HepG2 (cell line): ENCODE measurements at regions not wholly inside any gene's neighbourhood (a gene's known extent, or its start where the extent isn't known, plus 50 kb on each side); places are given as distances from the start of the nearest gene placed in this dataset.

Experiments used
- CTCF ChIP-seq: sonication (generic); formaldehyde crosslinking; IDR thresholded peaks from 2 replicates; pipeline ENCODE4 v1.5.0; 2020; ENCODE audit warnings: mild to moderate bottlenecking, missing genetic modification reagents, moderate library complexity
- GATAD1 ChIP-seq: IDR thresholded peaks from 2 replicates; pipeline ENCODE4 v1.6.1; 2016; ENCODE audit warnings: missing genetic modification reagents, missing compliant biosample characterization
- HIVEP1 ChIP-seq: sonication (generic); formaldehyde crosslinking; IDR thresholded peaks from 2 replicates; pipeline ENCODE4 v1.4.0; 2020; ENCODE audit warnings: mild to moderate bottlenecking, missing genetic modification reagents
- NFIC ChIP-seq: IDR thresholded peaks from 2 replicates; pipeline ENCODE4 v1.6.1; 2012; ENCODE audit warnings: mild to moderate bottlenecking, low read length, inconsistent platforms
- NR2C2 ChIP-seq: sonication (generic); formaldehyde crosslinking; IDR thresholded peaks from 2 replicates; pipeline ENCODE4 v1.4.0; 2020; ENCODE audit warnings: missing genetic modification reagents, mild to moderate bottlenecking, moderate library complexity, borderline replicate concordance
- POLR2A ChIP-seq, 2 experiments: IDR thresholded peaks; 2 replicates each; pipeline ENCODE4 v1.6.1; 2011; ENCODE audit warnings: low read depth in 2 of 2, low read length in 2 of 2, mild to moderate bottlenecking in 1 of 2, moderate library complexity in 1 of 2; ENCODE audit not compliant: insufficient read depth in 1 of 2
- SMARCE1 ChIP-seq: fragments of 450-650 bp; IDR thresholded peaks from 2 replicates; pipeline ENCODE4 v1.6.1; 2017; ENCODE audit warnings: borderline replicate concordance
- SP1 ChIP-seq, 2 experiments: fragments of 450-650 bp in 1 of 2; sonication (generic) in 1 of 2; formaldehyde crosslinking in 1 of 2; IDR thresholded peaks; 2 replicates each; pipeline versions ENCODE4 v1.4.0 to v1.6.1; 2016 to 2020; ENCODE audit warnings: missing genetic modification reagents in 1 of 2
- ZNF546 ChIP-seq: sonication (generic); formaldehyde crosslinking; conservative IDR thresholded peaks from 2 replicates; pipeline ENCODE4 v1.8.1; 2023; ENCODE audit warnings: mild to moderate bottlenecking, missing genetic modification reagents
- ZNF615 ChIP-seq: sonication (generic); formaldehyde crosslinking; IDR thresholded peaks from 2 replicates; pipeline ENCODE4 v1.5.0; 2020; ENCODE audit warnings: mild to moderate bottlenecking, missing genetic modification reagents, borderline replicate concordance
- ZNF772 ChIP-seq: sonication (generic); formaldehyde crosslinking; IDR thresholded peaks from 2 replicates; pipeline ENCODE4 v1.5.0; 2020; ENCODE audit warnings: mild to moderate bottlenecking, missing genetic modification reagents
- ZSCAN12 ChIP-seq: sonication (generic); formaldehyde crosslinking; IDR thresholded peaks from 2 replicates; pipeline ENCODE4 v1.9.0; 2021; ENCODE audit warnings: mild to moderate bottlenecking, missing genetic modification reagents

- TF ChIP-seq SMARCE1: no peak
- TF ChIP-seq ZNF615: no peak
- TF ChIP-seq HIVEP1 (CRISPR knock-in tag): no peak
- TF ChIP-seq NR2C2 (CRISPR knock-in tag): no peak
- TF ChIP-seq CTCF (CRISPR knock-in tag): no peak
- no peak for TF ChIP-seq SP1 (IDR thresholded peaks at IDR 0.05)
- TF ChIP-seq SP1 (CRISPR knock-in tag; IDR thresholded peaks at IDR 0.05): no peak
- no peak for TF ChIP-seq GATAD1 (CRISPR knock-in tag)
- no peak for TF ChIP-seq POLR2A (IDR thresholded peaks at IDR 0.05; ENCODE audit: insufficient read depth in 1 of 2, low read depth in 2 of 2, low read length in 2 of 2)
- TF ChIP-seq ZSCAN12 (CRISPR knock-in tag): no peak
- TF ChIP-seq NFIC: no peak
- TF ChIP-seq ZNF772 (CRISPR knock-in tag): no peak
- no peak for TF ChIP-seq ZNF546 (CRISPR knock-in tag)
These were observed 261.2 kb upstream of the NFIA start for GRCh38 chr1:60821156-60821555.
